ENCODE measurements at regions not wholly inside any gene's neighbourhood (a gene's known extent, or its start where the extent isn't known, plus 50 kb on each side); places are given as distances from the start of the nearest gene placed in this dataset.

- Histone ChIP-seq H3K4me3 (no peak overlapping the region), H3K27me3 (no peaks in the 10 kb centered on the region), H3K9me3 (no peaks in the 10 kb centered on the region), H3K27ac (no peak overlapping the region), H3K4me1 (peaks cover 0 to 4% (median 0%) of the 10 kb centered on the region in 3 donors), H3K36me3 (no peaks in the 10 kb centered on the region)
- ATAC-seq (no peak), FAIRE-seq (no peak), DNase-seq (no peak)
- intact Hi-C loops (cut with DNase I) = no loop called here
- WGBS, 2 donors = 93 to 95% methylated on average over 6 of the region's 6 CpGs
- no peak for TF ChIP-seq CTCF (IDR thresholded peaks at IDR 0.05)
These were observed 119.7 kb upstream of the PCSK2 start for GRCh38 chr20:17107127-17107526.

- no peaks in the 10 kb centered on the region for H3K9me3 ChIP-seq
- no peak for TF ChIP-seq CTCF (IDR thresholded peaks at IDR 0.05)
- intact Hi-C loops (cut with DNase I) = no loop called here
- no peaks in the 10 kb centered on the region for H3K27me3 ChIP-seq
- H3K36me3 ChIP-seq = no peaks in the 10 kb centered on the region
- no peak overlapping the region for H3K4me3 ChIP-seq
- H3K4me1 ChIP-seq = peaks cover 0 to 4% (median 0%) of the 10 kb centered on the region in 3 donors
- ATAC-seq = no peak
- no peak overlapping the region for H3K27ac ChIP-seq
- WGBS, 2 donors = 83 to 91% methylated on average over 2 of the region's 2 CpGs
- no peak for FAIRE-seq
- DNase-seq = no peak
These were observed 117.9 kb upstream of the PCSK2 start for GRCh38 chr20:17108896-17109295.

GRCh38 chr20:17109307-17109706 is 117.5 kb upstream of the PCSK2 start:
- no peak overlapping the region for H3K4me3 ChIP-seq
- no peaks in the 10 kb centered on the region for H3K27me3 ChIP-seq
- intact Hi-C loops (cut with DNase I) = no loop called here

GRCh38 chr20:17128206-17128605 is 98.6 kb upstream of the PCSK2 start:
- H3K4me1 ChIP-seq = no peaks in the 10 kb centered on the region
- no peaks in the 10 kb centered on the region for H3K9me3 ChIP-seq
- DNase-seq (no peak), FAIRE-seq (no peak), ATAC-seq (no peak)
- no peak for TF ChIP-seq CTCF (IDR thresholded peaks at IDR 0.05)
- 76 to 81% methylated on average over 1 of the region's 1 CpG for WGBS, 2 donors
- H3K27me3 ChIP-seq = no peaks in the 10 kb centered on the region
- intact Hi-C loops (cut with DNase I) = no loop called here
- H3K4me3 ChIP-seq = no peak overlapping the region
- H3K27ac ChIP-seq = no peak overlapping the region
- no peaks in the 10 kb centered on the region for H3K36me3 ChIP-seq

More at GRCh38 chr20:17109307-17109706, 117.5 kb upstream of the PCSK2 start:
- FAIRE-seq (no peak), ATAC-seq (peak in 2 of 4 donors; percentile 72 to 78), DNase-seq (no peak)
- Histone ChIP-seq H3K9me3 (no peaks in the 10 kb centered on the region), H3K27ac (no peak overlapping the region), H3K36me3 (no peaks in the 10 kb centered on the region), H3K4me1 (peaks cover 0 to 4% (median 0%) of the 10 kb centered on the region in 3 donors)
- WGBS, 2 donors = 54 to 57% methylated on average over 2 of the region's 2 CpGs
- TF ChIP-seq CTCF (IDR thresholded peaks at IDR 0.05) = no peak

GRCh38 chr20:17129089-17129488 is 97.8 kb upstream of the PCSK2 start:
- FAIRE-seq = no peak

More at GRCh38 chr20:17129089-17129488, 97.8 kb upstream of the PCSK2 start:
- no peaks in the 10 kb centered on the region for H3K36me3 ChIP-seq
- no peaks in the 10 kb centered on the region for H3K27me3 ChIP-seq
- no peak overlapping the region for H3K27ac ChIP-seq
- H3K9me3 ChIP-seq = no peaks in the 10 kb centered on the region
- TF ChIP-seq CTCF (IDR thresholded peaks at IDR 0.05) = no peak
- intact Hi-C loops (cut with DNase I) = no loop called here
- H3K4me1 ChIP-seq = no peaks in the 10 kb centered on the region
- no peak overlapping the region for H3K4me3 ChIP-seq
- DNase-seq (no peak), ATAC-seq (no peak)
- 83 to 85% methylated on average over 5 of the region's 5 CpGs for WGBS, 2 donors

Data from pancreas (tissue), 10 donors.